WTC11 (cell line): ENCODE measurements at regions not wholly inside any gene's neighbourhood (a gene's known extent, or its start where the extent isn't known, plus 50 kb on each side); places are given as distances from the start of the nearest gene placed in this dataset.

Source experiments
- ATAC-seq: fragments of 200-7000 bp; cut with Tn5 transposase; 2 replicates; pipeline ENCODE4 v1.10.0; 2021; ENCODE audit warnings: mild to moderate bottlenecking, moderate library complexity
- CTCF ChIA-PET: fragments of 300-600 bp; sonication (Branson Sonifier 250); formaldehyde crosslinking; loops from one replicate; lab custom pipeline; 2021; ENCODE audit warnings: antibody characterized with exemption; lab: Charles Lee
- POLR2A ChIA-PET: fragments of 350-600 bp; sonication (Branson Sonifier 250); formaldehyde crosslinking; loops from one replicate; lab custom pipeline; 2021; ENCODE audit warnings: antibody characterized with exemption; lab: Charles Lee
- DNase-seq: peaks from one replicate; pipeline ENCODE4 v3.0.0; 2021; ENCODE audit warnings: low spot score
- H3K27ac Mint-ChIP-seq: 2 replicates; pipeline ENCODE4 v1.8.0; 2021; ENCODE audit warnings: mixed read lengths
- H3K27me3 Mint-ChIP-seq: 2 replicates; pipeline ENCODE4 v1.8.0; 2021; ENCODE audit warnings: low read depth, mild to moderate bottlenecking, moderate library complexity, mixed read lengths
- H3K36me3 Mint-ChIP-seq: 2 replicates; pipeline ENCODE4 v1.8.0; 2021; ENCODE audit warnings: mixed read lengths
- H3K4me1 Mint-ChIP-seq: 2 replicates; pipeline ENCODE4 v1.8.0; 2022; ENCODE audit warnings: mixed read lengths
- H3K4me3 Mint-ChIP-seq: 2 replicates; pipeline ENCODE4 v1.8.0; 2021; ENCODE audit warnings: mild to moderate bottlenecking, moderate library complexity, mixed read lengths
- H3K9me3 Mint-ChIP-seq: 2 replicates; pipeline ENCODE4 v1.8.0; 2021; ENCODE audit warnings: mixed read lengths
- ATF1 ChIP-seq: sonication (generic); formaldehyde crosslinking; IDR thresholded peaks from 2 replicates; pipeline ENCODE4 v1.8.1; 2023; ENCODE audit warnings: mild to moderate bottlenecking, moderate library complexity, missing genetic modification reagents
- CBFB ChIP-seq: sonication (generic); formaldehyde crosslinking; IDR thresholded peaks from 2 replicates; pipeline ENCODE4 v1.8.1; 2022; ENCODE audit warnings: mild to moderate bottlenecking, low read depth, missing genetic modification reagents
- ESRRA ChIP-seq: sonication (generic); formaldehyde crosslinking; IDR thresholded peaks from 2 replicates; pipeline ENCODE4 v1.8.1; 2022; ENCODE audit warnings: mild to moderate bottlenecking, missing genetic modification reagents, borderline replicate concordance
- FOXP4 ChIP-seq: sonication (generic); formaldehyde crosslinking; IDR thresholded peaks from 2 replicates; pipeline ENCODE4 v1.8.0; 2022; ENCODE audit warnings: mild to moderate bottlenecking, missing genetic modification reagents
- GABPB1 ChIP-seq: sonication (generic); formaldehyde crosslinking; IDR thresholded peaks from 2 replicates; pipeline ENCODE4 v1.8.1; 2023; ENCODE audit warnings: mild to moderate bottlenecking, missing genetic modification reagents
- GRHL2 ChIP-seq: fragments of 250-450 bp; sonication (Bioruptor Pico); IDR thresholded peaks from 2 replicates; pipeline ENCODE4 v1.8.0; 2022; ENCODE audit warnings: mild to moderate bottlenecking, moderate library complexity; ENCODE audit not compliant: insufficient replicate concordance, severe bottlenecking
- NFE2L1 ChIP-seq: sonication (generic); formaldehyde crosslinking; IDR thresholded peaks from 2 replicates; pipeline ENCODE4 v1.8.1; 2023; ENCODE audit warnings: missing genetic modification reagents
- NR2C2 ChIP-seq: sonication (generic); formaldehyde crosslinking; IDR thresholded peaks from 2 replicates; pipeline ENCODE4 v1.8.0; 2022; ENCODE audit warnings: mild to moderate bottlenecking, missing genetic modification reagents
- OVOL2 ChIP-seq: fragments of 250-450 bp; sonication (Bioruptor Pico); IDR thresholded peaks from 2 replicates; pipeline ENCODE4 v1.9.0; 2021; ENCODE audit warnings: mild to moderate bottlenecking, borderline replicate concordance
- TF ChIP-seq, protein P1 (sequence below): fragments of 250-450 bp; sonication (Bioruptor Pico); IDR thresholded peaks from 2 replicates; pipeline ENCODE4 v1.8.0; 2021; ENCODE audit warnings: mild to moderate bottlenecking
- TF ChIP-seq, protein P2 (sequence below): fragments of 250-450 bp; sonication (Bioruptor Pico); IDR thresholded peaks from 2 replicates; pipeline ENCODE4 v1.9.0; 2021; ENCODE audit warnings: mild to moderate bottlenecking
- TF ChIP-seq, protein P3 (sequence below): fragments of 200-600 bp; IDR thresholded peaks from 2 replicates; pipeline ENCODE4 v1.8.0; 2022; ENCODE audit warnings: antibody characterized with exemption
- TF ChIP-seq, protein P4 (sequence below): sonication (generic); formaldehyde crosslinking; conservative IDR thresholded peaks from 2 replicates; pipeline ENCODE4 v1.8.1; 2023; ENCODE audit warnings: mild to moderate bottlenecking, low read depth, missing genetic modification reagents, moderate library complexity
- TF ChIP-seq, protein P5 (sequence below): sonication (generic); formaldehyde crosslinking; IDR thresholded peaks from 2 replicates; pipeline ENCODE4 v1.8.0; 2022; ENCODE audit warnings: missing genetic modification reagents
- TF ChIP-seq, protein P6 (sequence below): sonication (generic); formaldehyde crosslinking; IDR thresholded peaks from 2 replicates; pipeline ENCODE4 v1.8.0; 2022; ENCODE audit warnings: mild to moderate bottlenecking, missing genetic modification reagents

- no peak for ATAC-seq
- DNase-seq = no peak
Measured at GRCh38 chrX:68989456-68989855, 160.6 kb downstream of the EFNB1 start.

More at GRCh38 chrX:68989456-68989855, 160.6 kb downstream of the EFNB1 start:
- peaks cover 4% of the 10 kb centered on the region for H3K27me3 Mint-ChIP-seq
- CTCF ChIA-PET = interaction anchor here (0.7 to 2.6 kb wide), 8 partner anchors 9 to 232 kb away, joined by 3 to 10 read pairs (median 3); no protein-coding TSS in a partner anchor
- H3K9me3 Mint-ChIP-seq = no peaks in the 10 kb centered on the region
- H3K27ac Mint-ChIP-seq = no peak overlapping the region
- peaks cover 12% of the 10 kb centered on the region for H3K4me1 Mint-ChIP-seq
- TF ChIP-seq, protein P1, sequence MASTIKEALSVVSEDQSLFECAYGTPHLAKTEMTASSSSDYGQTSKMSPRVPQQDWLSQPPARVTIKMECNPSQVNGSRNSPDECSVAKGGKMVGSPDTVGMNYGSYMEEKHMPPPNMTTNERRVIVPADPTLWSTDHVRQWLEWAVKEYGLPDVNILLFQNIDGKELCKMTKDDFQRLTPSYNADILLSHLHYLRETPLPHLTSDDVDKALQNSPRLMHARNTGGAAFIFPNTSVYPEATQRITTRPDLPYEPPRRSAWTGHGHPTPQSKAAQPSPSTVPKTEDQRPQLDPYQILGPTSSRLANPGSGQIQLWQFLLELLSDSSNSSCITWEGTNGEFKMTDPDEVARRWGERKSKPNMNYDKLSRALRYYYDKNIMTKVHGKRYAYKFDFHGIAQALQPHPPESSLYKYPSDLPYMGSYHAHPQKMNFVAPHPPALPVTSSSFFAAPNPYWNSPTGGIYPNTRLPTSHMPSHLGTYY (CRISPR knock-in tag) = no peak
- TF ChIP-seq, protein P2, sequence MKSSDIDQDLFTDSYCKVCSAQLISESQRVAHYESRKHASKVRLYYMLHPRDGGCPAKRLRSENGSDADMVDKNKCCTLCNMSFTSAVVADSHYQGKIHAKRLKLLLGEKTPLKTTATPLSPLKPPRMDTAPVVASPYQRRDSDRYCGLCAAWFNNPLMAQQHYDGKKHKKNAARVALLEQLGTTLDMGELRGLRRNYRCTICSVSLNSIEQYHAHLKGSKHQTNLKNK = no peak
- TF ChIP-seq, protein P3, sequence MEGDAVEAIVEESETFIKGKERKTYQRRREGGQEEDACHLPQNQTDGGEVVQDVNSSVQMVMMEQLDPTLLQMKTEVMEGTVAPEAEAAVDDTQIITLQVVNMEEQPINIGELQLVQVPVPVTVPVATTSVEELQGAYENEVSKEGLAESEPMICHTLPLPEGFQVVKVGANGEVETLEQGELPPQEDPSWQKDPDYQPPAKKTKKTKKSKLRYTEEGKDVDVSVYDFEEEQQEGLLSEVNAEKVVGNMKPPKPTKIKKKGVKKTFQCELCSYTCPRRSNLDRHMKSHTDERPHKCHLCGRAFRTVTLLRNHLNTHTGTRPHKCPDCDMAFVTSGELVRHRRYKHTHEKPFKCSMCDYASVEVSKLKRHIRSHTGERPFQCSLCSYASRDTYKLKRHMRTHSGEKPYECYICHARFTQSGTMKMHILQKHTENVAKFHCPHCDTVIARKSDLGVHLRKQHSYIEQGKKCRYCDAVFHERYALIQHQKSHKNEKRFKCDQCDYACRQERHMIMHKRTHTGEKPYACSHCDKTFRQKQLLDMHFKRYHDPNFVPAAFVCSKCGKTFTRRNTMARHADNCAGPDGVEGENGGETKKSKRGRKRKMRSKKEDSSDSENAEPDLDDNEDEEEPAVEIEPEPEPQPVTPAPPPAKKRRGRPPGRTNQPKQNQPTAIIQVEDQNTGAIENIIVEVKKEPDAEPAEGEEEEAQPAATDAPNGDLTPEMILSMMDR = no peak
- no peak for TF ChIP-seq NFE2L1 (CRISPR knock-in tag)
- no peak for TF ChIP-seq NR2C2
- TF ChIP-seq FOXP4 (CRISPR knock-in tag) = no peak
- TF ChIP-seq CBFB (CRISPR knock-in tag) = no peak
- no peak for TF ChIP-seq GABPB1
- no peak for TF ChIP-seq ESRRA (CRISPR knock-in tag)
- TF ChIP-seq, protein P4, sequence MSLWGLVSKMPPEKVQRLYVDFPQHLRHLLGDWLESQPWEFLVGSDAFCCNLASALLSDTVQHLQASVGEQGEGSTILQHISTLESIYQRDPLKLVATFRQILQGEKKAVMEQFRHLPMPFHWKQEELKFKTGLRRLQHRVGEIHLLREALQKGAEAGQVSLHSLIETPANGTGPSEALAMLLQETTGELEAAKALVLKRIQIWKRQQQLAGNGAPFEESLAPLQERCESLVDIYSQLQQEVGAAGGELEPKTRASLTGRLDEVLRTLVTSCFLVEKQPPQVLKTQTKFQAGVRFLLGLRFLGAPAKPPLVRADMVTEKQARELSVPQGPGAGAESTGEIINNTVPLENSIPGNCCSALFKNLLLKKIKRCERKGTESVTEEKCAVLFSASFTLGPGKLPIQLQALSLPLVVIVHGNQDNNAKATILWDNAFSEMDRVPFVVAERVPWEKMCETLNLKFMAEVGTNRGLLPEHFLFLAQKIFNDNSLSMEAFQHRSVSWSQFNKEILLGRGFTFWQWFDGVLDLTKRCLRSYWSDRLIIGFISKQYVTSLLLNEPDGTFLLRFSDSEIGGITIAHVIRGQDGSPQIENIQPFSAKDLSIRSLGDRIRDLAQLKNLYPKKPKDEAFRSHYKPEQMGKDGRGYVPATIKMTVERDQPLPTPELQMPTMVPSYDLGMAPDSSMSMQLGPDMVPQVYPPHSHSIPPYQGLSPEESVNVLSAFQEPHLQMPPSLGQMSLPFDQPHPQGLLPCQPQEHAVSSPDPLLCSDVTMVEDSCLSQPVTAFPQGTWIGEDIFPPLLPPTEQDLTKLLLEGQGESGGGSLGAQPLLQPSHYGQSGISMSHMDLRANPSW = no peak
- no peak for TF ChIP-seq GRHL2 (CRISPR knock-in tag)
- TF ChIP-seq, protein P5, sequence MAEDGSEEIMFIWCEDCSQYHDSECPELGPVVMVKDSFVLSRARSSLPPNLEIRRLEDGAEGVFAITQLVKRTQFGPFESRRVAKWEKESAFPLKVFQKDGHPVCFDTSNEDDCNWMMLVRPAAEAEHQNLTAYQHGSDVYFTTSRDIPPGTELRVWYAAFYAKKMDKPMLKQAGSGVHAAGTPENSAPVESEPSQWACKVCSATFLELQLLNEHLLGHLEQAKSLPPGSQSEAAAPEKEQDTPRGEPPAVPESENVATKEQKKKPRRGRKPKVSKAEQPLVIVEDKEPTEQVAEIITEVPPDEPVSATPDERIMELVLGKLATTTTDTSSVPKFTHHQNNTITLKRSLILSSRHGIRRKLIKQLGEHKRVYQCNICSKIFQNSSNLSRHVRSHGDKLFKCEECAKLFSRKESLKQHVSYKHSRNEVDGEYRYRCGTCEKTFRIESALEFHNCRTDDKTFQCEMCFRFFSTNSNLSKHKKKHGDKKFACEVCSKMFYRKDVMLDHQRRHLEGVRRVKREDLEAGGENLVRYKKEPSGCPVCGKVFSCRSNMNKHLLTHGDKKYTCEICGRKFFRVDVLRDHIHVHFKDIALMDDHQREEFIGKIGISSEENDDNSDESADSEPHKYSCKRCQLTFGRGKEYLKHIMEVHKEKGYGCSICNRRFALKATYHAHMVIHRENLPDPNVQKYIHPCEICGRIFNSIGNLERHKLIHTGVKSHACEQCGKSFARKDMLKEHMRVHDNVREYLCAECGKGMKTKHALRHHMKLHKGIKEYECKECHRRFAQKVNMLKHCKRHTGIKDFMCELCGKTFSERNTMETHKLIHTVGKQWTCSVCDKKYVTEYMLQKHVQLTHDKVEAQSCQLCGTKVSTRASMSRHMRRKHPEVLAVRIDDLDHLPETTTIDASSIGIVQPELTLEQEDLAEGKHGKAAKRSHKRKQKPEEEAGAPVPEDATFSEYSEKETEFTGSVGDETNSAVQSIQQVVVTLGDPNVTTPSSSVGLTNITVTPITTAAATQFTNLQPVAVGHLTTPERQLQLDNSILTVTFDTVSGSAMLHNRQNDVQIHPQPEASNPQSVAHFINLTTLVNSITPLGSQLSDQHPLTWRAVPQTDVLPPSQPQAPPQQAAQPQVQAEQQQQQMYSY (CRISPR knock-in tag) = no peak
- TF ChIP-seq, protein P6, sequence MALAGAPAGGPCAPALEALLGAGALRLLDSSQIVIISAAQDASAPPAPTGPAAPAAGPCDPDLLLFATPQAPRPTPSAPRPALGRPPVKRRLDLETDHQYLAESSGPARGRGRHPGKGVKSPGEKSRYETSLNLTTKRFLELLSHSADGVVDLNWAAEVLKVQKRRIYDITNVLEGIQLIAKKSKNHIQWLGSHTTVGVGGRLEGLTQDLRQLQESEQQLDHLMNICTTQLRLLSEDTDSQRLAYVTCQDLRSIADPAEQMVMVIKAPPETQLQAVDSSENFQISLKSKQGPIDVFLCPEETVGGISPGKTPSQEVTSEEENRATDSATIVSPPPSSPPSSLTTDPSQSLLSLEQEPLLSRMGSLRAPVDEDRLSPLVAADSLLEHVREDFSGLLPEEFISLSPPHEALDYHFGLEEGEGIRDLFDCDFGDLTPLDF (CRISPR knock-in tag) = no peak
- TF ChIP-seq ATF1 (CRISPR knock-in tag) = no peak
- no peak for TF ChIP-seq OVOL2 (CRISPR knock-in tag)
- TF ChIP-seq, all 79 proteins: peak for 0
- Mint-ChIP-seq H3K4me3 (no peak overlapping the region), H3K36me3 (no peaks in the 10 kb centered on the region)
- POLR2A ChIA-PET = interaction anchor here (1.0 to 1.2 kb wide), 2 partner anchors 11 to 159 kb away, joined by 3 to 8 read pairs; no protein-coding TSS in a partner anchor
